Endothelial cell of umbilical vein (primary cell): ENCODE measurements at regions not wholly inside any gene's neighbourhood (a gene's known extent, or its start where the extent isn't known, plus 50 kb on each side); places are given as distances from the start of the nearest gene placed in this dataset.

ENCODE experiments used
- BruUV-seq: library from RNA; stranded (reverse); fragments of 400-500 nt; replicated peaks from 2 replicates; lab custom pipeline; 2021; lab: Mats Ljungman, UMichigan
- CTCF ChIA-PET: fragments of 300-600, 350-600 bp; sonication (Branson Sonifier 250); formaldehyde crosslinking; loops from one replicate; lab custom pipeline; 2021; ENCODE audit warnings: antibody characterized with exemption, inconsistent platforms; lab: Charles Lee
- POLR2A ChIA-PET: fragments of 300-600, 350-600 bp; sonication (Branson Sonifier 250); formaldehyde crosslinking; loops from one replicate; lab custom pipeline; 2021; ENCODE audit warnings: antibody characterized with exemption, inconsistent platforms; lab: Charles Lee
- DNase-seq: peaks from one replicate; pipeline ENCODE4 v3.0.0-alpha.2; 2011; ENCODE audit warnings: low read depth, low spot score
- FAIRE-seq: peaks from 2 replicates; lab custom pipeline; 2011; peaks lifted over from hg19 to GRCh38; lab: Jason Lieb, UNC
- H2AFZ ChIP-seq: 2 replicates; pipeline ENCODE4 v1.6.0; 2012; ENCODE audit warnings: low read depth, low read length, control low read depth, inconsistent platforms
- H3K27ac ChIP-seq: 2 replicates; pipeline ENCODE4 v1.5.1; 2011; ENCODE audit warnings: low read depth, mild to moderate bottlenecking, control low read depth, low read length, moderate library complexity; ENCODE audit not compliant: insufficient read depth
- H3K27me3 ChIP-seq, 2 experiments: 2 replicates each; pipeline versions ENCODE4 v1.6.0 to v1.6.1; 2011; ENCODE audit warnings: low read length in 2 of 2, mixed read lengths in 1 of 2; ENCODE audit not compliant: control insufficient read depth in 2 of 2, insufficient read depth in 2 of 2
- H3K36me3 ChIP-seq, 2 experiments: 2 replicates in 1 of 2; 3 replicates in 1 of 2; pipeline ENCODE4 v1.5.1; 2011; ENCODE audit warnings: low read length in 2 of 2, mild to moderate bottlenecking in 1 of 2, moderate library complexity in 1 of 2; ENCODE audit not compliant: control insufficient read depth in 2 of 2, insufficient read depth in 2 of 2; ENCODE audit errors: extremely low read depth in 1 of 2
- H3K4me1 ChIP-seq: 3 replicates; pipeline ENCODE4 v1.5.1; 2011; ENCODE audit warnings: mild to moderate bottlenecking, low read length; ENCODE audit not compliant: control insufficient read depth, insufficient read depth; ENCODE audit errors: extremely low read depth
- H3K4me2 ChIP-seq: 2 replicates; pipeline ENCODE4 v1.6.1; 2011; ENCODE audit warnings: low read length, control low read depth, mixed read lengths; ENCODE audit not compliant: insufficient read depth
- H3K4me3 ChIP-seq, 3 experiments: fragments of 200-600 bp in 1 of 3; sonication (generic), shearing (Covaris generic) in 1 of 3; replicated peaks in 1 of 3; 2 replicates each; pipeline ENCODE4 v1.5.1; 2011 to 2016; ENCODE audit warnings: control low read depth in 3 of 3, low read length in 3 of 3, mild to moderate bottlenecking in 2 of 3, inconsistent platforms in 1 of 3, low read depth in 1 of 3, moderate library complexity in 1 of 3; ENCODE audit not compliant: insufficient read depth in 1 of 3
- H3K79me2 ChIP-seq: 2 replicates; pipeline ENCODE4 v1.6.0; 2012; ENCODE audit warnings: low read length, inconsistent platforms; ENCODE audit not compliant: control insufficient read depth, insufficient read depth
- H3K9ac ChIP-seq: replicated peaks from 2 replicates; pipeline ENCODE3; 2011; ENCODE audit warnings: low read length, control low read depth; ENCODE audit not compliant: insufficient read depth; ENCODE audit errors: extremely low read depth
- H3K9me1 ChIP-seq: replicated peaks from 3 replicates; pipeline ENCODE4 v1.6.0; 2011; ENCODE audit warnings: mild to moderate bottlenecking, low read length; ENCODE audit not compliant: control insufficient read depth, insufficient read depth; ENCODE audit errors: extremely low read depth
- H3K9me3 ChIP-seq: replicated peaks from 2 replicates; pipeline ENCODE4 v1.5.1; 2012; ENCODE audit warnings: low read length, inconsistent platforms; ENCODE audit not compliant: control insufficient read depth, insufficient read depth
- H4K20me1 ChIP-seq: replicated peaks from 2 replicates; pipeline ENCODE3; 2011; ENCODE audit warnings: mild to moderate bottlenecking, low read length; ENCODE audit not compliant: control insufficient read depth, insufficient read depth; ENCODE audit errors: extremely low read depth
- CTCF ChIP-seq, 2 donors: IDR thresholded peaks; 1 replicate in 1 of 2; 2 replicates in 1 of 2; pipeline ENCODE4 v1.5.1; 2011; ENCODE audit warnings: low read length in 2 of 2, mild to moderate bottlenecking in 2 of 2, moderate library complexity in 2 of 2, control low read depth in 1 of 2, inconsistent platforms in 1 of 2, low read depth in 1 of 2; ENCODE audit not compliant: insufficient read depth in 1 of 2; ENCODE audit errors: extremely low read depth in 1 of 2
- EZH2 ChIP-seq: IDR thresholded peaks from 2 replicates; pipeline ENCODE4 v1.6.1; 2012; ENCODE audit warnings: borderline replicate concordance, low read depth, mild to moderate bottlenecking, moderate library complexity, low read length, inconsistent platforms; ENCODE audit not compliant: severe bottlenecking
- FOS ChIP-seq: IDR thresholded peaks from 2 replicates; pipeline ENCODE4 v1.6.1; 2011; ENCODE audit warnings: mild to moderate bottlenecking, low read length, moderate library complexity, borderline replicate concordance; ENCODE audit not compliant: insufficient read depth
- GATA2 ChIP-seq: IDR thresholded peaks from 2 replicates; pipeline ENCODE4 v1.7.0; 2011; ENCODE audit warnings: low read depth, mild to moderate bottlenecking, moderate library complexity, mixed read lengths, low read length; ENCODE audit not compliant: insufficient read length, insufficient read depth
- JUN ChIP-seq: IDR thresholded peaks from 2 replicates; pipeline ENCODE4 v1.6.1; 2011; ENCODE audit warnings: borderline replicate concordance, low read depth; ENCODE audit not compliant: insufficient read length, insufficient read depth
- MAX ChIP-seq: IDR thresholded peaks from 2 replicates; pipeline ENCODE4 v1.6.1; 2011; ENCODE audit not compliant: insufficient read depth, insufficient read length
- MYC ChIP-seq: IDR thresholded peaks from one replicate; pipeline ENCODE4 v1.6.1; 2011; ENCODE audit warnings: mild to moderate bottlenecking, low read depth, low read length
- POLR2A ChIP-seq: IDR thresholded peaks from 2 replicates; pipeline ENCODE4 v1.6.1; 2012; ENCODE audit warnings: low read depth, mild to moderate bottlenecking, control low read depth, low read length
- POLR2AphosphoS5 ChIP-seq: IDR thresholded peaks from 2 replicates; pipeline ENCODE4 v1.6.1; 2012; ENCODE audit warnings: low read depth, mild to moderate bottlenecking, control low read depth, low read length, moderate library complexity; ENCODE audit not compliant: insufficient read depth
- dilution Hi-C: fragments of 300-500 bp; cut with MboI; formaldehyde crosslinking; loops from one replicate; pipeline ENCODE4 v1.15.0; 2019; ENCODE audit warnings: low sequenced_read_pairs; ENCODE audit not compliant: extremely low pct_ligation_motif_present
- intact Hi-C: fragments of 100-400 bp; cut with micrococcal nuclease; formaldehyde crosslinking; loops from one replicate; pipeline ENCODE4 v1.10.0; 2022

- Histone ChIP-seq H4K20me1 (no peaks in the 10 kb centered on the region), H2AFZ (no peak overlapping the region), H3K79me2 (no peaks in the 10 kb centered on the region), H3K9ac (no peak overlapping the region), H3K27ac (no peak overlapping the region), H3K4me1 (no peaks in the 10 kb centered on the region), H3K36me3 (no peaks in the 10 kb centered on the region), H3K4me2 (no peak overlapping the region), H3K27me3 (no peaks in the 10 kb centered on the region), H3K9me3 (no peaks in the 10 kb centered on the region), H3K9me1 (no peaks in the 10 kb centered on the region), H3K4me3 (no peak overlapping the region)
- dilution Hi-C loops, result no loop called here
- DNase-seq (no peak), FAIRE-seq (no peak)
- CTCF ChIA-PET, result no interaction called here
- TF ChIP-seq MYC (no peak), JUN (no peak), FOS (no peak), GATA2 (no peak), POLR2A (no peak), POLR2AphosphoS5 (no peak), EZH2 (no peak), CTCF (IDR thresholded peaks at IDR 0.05; ENCODE audit: extremely low read depth in 1 of 2, insufficient read depth in 1 of 2, low read depth in 1 of 2, low read length in 2 of 2) (no peak), MAX (no peak)
- no TSS peak for BruUV-seq
- intact Hi-C loops, result no loop called here
- POLR2A ChIA-PET, result no interaction called here
Measured at GRCh38 chr3:117799387-117799735, 1089.8 kb downstream of the TUSC7 start.
